EH (cell line): ENCODE measurements at regions not wholly inside any gene's neighbourhood (a gene's known extent, or its start where the extent isn't known, plus 50 kb on each side); places are given as distances from the start of the nearest gene placed in this dataset.
"Not testable (repeated sequence)": the region's sequence is repeated elsewhere in the genome, so short reads cannot be mapped to it uniquely, and the experiment has no call there.

Source experiments
- DNase-seq: peaks from one replicate; pipeline ENCODE4 v3.0.0-alpha.2; 2015; ENCODE audit warnings: low read depth

DNA sequence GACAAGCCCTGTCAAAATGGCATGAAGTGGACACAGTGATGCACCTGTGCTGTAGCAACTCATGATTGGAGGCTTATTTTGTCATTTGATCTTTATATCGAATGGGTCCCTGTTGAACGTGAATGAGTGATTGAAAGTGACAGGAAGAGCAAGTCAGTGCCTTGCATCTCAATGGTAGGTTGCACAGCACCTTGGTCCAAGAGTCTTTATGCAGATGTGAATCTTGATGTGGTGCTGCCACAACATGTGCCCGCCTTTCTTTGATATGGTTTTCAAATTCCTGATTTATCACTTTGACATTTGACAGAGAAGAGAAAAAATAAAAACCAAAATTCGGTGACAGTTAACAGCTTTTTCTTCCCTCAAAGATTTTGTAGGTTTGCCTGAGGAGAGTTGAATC, 1182.4 kb downstream of the DNAJB9 start:
- DNase-seq, result no peak

DNA sequence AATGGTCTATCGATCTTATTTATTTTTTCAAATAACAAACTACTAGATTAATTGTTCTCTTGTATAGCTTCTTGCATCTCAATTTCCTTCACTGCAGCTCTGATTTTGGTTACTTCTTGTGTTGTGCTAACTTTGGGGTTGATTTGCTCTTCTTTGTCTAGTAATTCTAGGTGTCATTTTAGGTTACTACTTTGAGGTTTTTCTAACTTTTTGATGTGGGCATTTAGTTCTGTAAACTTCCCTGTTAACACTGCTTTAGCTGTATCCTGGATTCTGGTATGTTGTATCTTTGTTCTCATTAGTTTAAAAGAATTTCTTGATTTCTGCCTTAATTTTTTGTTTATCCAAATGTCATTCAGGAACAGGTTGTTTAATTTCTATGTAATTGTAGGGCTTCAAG, 1188.0 kb downstream of the DNAJB9 start:
- no peak for DNase-seq

DNA sequence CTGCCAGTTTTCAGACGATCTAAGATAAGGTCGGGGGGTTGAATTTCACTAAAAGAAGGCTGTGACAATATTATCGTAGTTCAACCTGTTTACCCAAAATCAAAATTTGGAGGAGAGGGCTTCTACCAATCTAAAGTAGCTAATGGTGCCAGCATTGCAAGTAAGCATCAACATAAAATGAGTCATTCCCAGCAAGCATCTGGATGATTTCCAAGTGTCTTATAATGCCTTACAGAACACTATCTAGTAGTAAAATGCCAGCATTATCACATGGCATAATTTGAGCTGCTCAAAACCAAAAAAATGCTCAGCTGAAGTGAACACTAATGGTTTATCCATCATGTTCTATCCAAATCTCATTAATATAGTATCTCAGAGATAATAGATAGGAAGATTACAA, 1193.9 kb downstream of the DNAJB9 start:
- peak; percentile 2 for DNase-seq

DNA sequence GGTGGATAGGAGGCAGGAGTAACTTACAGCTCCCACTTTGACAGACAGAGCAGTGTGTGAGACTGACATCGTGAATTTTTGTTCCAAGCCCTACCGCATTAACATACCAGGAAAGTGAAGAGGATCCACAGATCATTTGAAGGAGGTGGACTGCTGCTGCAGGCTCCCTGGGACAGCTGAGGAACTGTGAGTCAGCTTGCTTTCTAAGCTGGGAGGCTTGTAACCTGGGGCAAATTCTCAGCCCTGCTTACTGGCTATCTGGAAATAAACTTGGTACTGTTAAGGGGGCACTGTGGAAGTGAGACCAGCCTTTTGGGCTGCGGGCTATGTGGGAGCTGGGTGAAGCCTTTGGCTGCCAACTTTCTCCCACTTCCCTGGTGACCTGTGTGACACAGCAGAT, 1202.5 kb downstream of the DNAJB9 start:
- DNase-seq, result no peak

DNA sequence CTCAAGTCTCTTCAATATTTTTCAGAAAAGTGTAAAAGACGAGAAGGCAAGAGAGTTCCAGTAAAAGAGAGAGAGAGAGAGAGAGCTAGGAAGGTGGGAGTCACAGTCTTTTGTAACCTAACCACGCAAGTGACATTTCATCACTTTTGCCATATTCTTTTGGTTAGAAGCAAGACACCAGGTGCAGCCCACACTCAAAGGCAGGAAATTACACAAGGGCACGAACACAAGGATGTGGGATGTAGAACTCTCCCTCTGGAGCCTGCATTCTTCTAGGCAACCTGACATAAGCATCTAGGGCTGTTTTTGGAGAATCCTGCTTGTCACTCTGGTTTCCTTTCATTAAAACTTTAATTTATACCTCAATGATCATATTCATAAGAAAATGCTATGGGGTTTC, 1213.1 kb downstream of the DNAJB9 start:
- no peak for DNase-seq

DNA sequence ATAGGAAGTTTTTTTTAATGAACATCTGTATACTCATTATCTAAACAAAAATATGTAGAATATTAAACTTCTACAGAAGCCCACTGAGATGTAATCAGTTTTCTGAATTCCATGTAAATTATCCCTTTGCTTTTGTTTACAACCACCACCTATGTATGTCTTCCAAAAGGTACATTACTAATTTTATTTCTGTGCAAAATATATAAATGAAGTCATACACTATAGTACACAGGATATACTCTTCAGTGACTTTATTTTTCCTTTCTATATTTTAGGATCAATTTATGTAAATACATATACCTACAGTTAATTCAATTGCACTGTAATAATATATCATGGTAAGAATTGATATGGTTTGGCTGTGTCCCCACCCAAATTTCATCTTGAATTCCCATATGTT, 1236.9 kb downstream of the DNAJB9 start:
- no peak for DNase-seq

DNA sequence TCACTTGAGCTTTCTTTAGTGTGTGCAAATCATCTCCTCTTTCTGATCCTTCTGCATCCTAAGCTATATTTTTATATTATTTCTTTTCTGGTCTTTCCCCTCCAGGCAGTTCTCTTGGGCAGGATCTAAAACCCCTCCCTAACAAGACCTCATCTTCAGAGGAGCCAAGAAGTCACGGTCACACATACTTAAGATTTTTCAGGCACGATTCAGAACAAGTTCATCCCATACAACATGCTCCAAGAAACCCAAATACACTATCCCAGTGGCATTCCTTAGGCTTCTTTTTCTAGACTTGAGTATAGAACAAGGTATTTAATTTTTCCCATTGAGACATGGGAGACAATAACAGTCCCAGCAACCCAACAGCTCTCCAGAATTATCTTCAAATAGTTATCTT, 1251.5 kb downstream of the DNAJB9 start:
- peak; percentile 14 for DNase-seq

DNA sequence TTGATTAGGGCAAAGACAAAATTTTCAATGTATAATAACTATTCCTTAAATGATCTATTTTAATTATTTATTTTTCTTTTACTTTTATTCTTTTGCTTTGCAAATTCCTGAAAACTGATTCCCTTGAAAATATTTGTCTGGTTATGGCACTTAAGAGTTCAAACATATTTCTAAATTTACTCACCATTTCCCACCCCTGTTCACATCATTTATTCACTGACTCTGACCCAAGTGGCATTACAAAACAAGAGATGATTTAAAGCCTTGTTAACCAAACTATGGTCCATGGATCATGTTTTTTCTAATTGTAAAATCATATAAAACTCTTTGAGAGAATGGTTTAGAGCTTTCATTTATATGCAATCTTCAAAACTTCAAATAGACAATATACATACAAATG, 1256.1 kb upstream of the LRRN3 start:
- peak; percentile 15 for DNase-seq

DNA sequence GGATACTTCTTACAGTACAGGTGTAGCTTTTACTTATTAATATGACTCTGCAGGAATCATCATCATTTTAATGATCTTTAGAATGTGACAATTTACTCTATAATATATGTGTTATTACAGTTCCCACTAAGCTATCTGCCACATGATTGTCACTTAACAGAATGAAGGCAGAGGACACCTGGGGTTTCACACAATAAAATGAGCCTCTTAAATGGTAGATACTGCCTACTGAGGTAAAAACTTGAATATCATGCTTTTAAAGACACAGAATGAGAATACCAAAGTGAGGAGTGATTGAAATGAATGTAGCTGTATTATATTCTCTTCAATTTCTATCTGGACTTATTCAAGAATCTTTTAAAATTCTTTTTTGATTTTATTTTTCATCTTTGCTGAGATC, 1255.3 kb upstream of the LRRN3 start:
- DNase-seq, result no peak

DNA sequence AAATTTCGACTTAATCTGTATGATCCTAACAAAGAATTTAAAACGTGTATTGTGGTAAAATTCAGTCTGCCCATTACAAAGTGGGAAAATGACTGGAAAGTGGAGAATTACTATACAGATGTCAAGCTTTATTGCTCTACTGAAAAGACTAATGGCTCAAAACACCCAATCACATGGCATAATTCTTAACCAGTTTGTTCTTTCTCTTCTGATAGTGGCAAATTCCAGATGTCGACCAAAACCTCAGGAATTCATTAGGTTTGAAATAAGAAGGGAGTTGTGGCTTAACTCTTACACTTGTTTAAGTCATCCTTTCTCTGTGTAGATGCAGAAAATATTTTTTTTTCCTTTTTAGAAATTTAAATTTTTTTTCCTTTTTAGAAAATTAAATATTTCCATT, 1254.9 kb upstream of the LRRN3 start:
- DNase-seq, result peak; percentile 8

DNA sequence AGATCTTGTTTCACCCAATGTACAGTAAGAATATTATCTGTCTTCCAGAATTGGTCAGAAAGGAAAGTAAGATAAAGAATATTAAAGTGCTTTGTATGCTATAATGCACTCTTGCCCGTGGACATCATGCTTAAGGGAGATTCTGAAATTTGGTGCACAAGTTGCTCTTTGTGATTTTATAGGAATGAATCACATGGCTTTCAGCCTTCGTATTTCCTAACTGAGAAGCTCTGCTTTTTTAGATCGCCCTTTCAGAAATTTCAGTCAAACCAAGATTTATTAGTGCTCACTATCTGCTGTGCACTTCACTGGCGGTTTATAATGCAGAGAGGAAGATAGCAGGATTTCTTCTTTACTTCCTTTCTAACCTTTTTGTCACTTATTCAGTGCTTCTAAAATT, 1248.5 kb upstream of the LRRN3 start:
- DNase-seq, result no peak

DNA sequence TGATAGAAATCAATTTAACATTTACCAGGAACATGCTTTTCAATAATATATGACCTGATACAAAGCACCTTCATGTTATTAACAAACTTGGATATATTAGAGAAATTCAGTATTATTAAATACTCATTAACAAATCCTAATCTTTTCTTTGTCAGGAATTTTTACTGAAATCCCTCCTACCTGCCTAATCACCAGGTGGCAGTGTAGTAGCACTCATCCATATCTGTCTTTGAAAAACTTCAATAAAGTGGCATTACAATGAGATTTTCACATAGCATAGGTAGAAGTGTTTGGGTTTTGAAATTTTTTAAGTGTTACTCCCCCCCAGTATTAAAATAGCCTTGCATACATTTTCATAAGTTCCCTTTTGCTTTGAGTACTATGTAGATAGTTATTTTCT, 1246.6 kb upstream of the LRRN3 start:
- DNase-seq, result peak; percentile 9

DNA sequence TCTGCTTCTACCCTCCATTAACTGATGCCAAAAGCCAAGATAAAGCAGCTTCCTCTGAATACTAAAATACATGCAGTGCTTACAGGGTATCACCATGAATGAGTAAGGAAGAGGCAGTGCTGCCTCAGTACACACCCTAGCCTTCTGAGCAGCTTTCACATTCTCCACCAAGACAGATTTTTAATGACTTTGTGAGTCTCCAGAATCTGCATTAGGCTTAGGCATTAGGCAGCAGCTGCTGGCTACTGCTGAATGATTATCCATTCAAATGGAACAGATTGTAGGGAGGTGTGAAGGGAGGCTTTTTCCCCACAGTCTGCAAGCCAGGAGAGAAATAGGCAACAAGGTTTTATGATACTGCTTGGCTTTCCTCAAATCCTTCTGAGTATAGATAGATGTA, 1226.7 kb upstream of the LRRN3 start:
- no peak for DNase-seq

DNA sequence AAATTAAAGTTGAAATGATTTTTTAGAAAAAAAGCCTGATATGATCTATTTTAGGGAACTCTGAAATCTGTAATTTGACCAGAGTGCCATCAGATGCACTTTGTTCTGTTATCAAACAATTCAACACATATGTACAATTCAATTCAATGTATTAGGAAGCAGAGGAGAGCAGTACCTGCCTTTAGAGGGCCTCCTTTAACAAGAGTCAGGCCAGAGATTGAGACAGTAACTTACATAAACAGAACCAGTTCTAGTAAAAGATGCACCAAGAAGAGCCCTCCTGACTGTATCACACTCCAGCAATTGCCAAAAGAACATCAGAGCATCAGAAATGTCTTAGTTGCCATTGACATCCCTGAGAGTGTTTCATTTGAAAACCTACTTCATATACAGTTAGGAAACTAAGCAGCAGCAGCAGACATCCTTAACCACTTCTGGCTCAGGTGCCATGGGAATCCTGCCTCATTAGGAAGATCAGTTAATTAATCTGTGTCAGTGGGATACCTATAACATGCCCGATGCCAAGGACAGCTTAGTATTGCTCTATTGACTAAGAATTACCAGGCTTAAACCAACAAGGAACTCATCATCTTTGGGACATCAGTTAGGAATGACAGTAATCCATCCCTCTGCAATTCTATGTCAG, 1222.6 kb upstream of the LRRN3 start:
- DNase-seq, result no peak

DNA sequence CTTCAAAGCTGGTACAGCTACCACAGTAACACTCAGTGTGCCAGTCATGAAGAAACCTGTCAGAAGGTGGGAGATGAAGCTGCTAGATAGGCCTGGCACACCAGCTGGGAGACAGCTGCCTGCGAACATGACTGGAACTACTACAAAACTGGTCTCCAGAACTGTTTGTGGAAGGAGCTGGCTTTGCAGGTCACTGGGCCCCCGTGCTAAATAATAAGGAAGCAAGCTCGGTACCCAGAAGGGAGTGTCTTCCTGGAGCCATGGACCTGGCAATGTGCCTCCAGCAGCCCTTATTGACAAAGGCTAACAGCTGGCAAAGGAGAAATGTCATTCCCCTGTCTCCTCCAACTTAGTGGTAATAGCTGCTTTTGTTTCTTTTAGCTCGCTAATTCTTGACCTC, 1217.6 kb upstream of the LRRN3 start:
- no peak for DNase-seq

DNA sequence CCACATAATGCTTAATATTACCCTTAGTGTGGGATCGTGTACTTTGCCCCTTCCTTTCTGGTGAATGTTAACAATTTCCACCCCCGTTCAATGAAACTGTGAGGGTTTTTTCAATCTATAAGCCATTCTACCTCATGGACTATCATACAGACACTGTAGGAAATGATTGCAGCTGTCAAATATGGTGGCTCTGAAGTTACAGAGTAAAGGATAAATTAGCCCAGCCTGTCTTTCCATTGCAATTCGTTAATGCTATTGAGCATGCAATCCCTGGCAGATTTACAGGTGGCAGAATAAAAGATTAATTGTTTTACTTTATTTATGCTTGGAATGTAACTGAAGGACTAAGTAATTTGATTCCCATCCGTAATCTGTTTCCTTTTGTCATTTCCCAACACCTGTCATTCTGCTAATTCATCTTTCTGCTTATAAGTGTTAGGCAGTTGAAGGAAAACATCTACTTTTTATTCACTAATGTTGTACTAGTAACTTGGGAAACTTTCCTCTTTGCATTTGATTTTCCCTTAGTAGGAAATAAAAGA, 1211.6 kb upstream of the LRRN3 start:
- no peak for DNase-seq

DNA sequence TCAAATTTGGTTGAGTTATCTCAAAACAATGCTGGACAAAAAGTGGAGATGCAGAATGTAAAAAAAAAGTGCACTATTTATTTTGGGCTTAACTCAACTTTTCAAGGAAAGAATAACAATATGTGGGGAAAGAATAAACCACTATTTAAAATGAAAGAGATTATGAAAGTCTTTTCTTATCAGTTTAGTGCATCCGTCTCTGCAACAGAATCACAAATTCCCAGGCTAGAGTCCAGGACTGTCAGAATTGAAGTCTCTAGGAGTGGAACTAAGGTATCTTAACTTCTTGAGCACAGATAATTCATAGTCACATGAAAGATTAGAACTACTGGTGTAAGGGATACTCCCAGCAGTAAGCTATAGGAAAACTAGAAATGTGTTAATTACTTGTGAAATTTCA, 1200.3 kb upstream of the LRRN3 start:
- DNase-seq, result no peak

DNA sequence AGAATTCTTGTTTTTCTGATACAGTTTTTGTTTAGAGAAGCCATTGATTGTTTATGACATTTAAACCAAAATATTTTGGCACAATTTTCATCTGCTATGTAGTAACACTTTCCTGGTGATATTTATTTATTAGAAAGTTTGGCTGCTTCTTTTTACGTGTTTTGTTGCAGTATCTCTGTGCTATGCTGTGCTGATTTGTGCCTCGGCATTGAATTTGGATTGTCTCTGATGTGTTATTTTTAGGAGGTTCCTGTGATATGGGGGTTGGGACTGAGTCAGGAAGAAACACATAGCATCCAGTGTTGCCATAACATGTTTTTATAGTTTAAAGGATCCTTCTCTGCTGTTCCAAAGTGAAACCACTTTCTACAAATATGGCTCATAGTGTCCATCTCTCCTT, 1197.7 kb upstream of the LRRN3 start:
- DNase-seq, result no peak

DNA sequence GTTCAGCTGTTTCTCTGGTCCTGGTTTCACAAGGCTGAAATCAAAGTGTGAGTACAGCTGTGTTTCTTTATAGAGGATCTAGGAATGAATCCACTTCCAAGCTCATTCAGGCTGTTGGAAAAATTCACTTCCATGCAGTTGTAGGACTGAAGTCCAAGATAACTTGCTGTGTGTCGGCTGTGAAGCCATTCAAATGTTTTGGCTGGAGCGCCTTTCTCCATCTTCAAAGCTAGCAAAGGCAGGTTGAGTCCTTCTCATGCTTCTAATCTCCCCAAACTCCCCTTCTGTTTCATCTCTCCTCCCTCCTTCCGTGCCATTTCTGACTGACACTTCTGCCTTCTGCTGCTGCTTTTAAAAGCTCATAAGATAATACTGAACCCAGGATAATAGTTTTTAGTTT, 1195.4 kb upstream of the LRRN3 start:
- DNase-seq, result no peak

DNA sequence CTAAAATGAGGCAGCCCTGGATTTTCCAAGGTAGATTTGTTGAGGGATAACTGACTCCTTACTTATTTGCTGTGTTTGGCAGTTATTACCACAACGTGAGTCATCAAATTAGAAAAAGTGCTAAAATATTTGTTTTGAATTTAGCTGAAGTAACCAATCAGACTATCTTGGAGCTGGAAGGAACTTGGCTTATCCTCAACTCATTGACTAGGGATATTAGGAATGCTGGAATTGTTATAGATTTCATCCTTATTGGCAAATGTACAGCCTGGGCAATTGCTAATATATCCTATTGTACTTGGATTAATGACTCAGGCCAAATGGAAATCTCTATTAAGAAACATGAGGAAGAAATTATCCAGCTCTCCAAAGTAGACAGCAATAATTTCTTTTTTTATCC, 1189.0 kb upstream of the LRRN3 start:
- DNase-seq, result peak; percentile 0

DNA sequence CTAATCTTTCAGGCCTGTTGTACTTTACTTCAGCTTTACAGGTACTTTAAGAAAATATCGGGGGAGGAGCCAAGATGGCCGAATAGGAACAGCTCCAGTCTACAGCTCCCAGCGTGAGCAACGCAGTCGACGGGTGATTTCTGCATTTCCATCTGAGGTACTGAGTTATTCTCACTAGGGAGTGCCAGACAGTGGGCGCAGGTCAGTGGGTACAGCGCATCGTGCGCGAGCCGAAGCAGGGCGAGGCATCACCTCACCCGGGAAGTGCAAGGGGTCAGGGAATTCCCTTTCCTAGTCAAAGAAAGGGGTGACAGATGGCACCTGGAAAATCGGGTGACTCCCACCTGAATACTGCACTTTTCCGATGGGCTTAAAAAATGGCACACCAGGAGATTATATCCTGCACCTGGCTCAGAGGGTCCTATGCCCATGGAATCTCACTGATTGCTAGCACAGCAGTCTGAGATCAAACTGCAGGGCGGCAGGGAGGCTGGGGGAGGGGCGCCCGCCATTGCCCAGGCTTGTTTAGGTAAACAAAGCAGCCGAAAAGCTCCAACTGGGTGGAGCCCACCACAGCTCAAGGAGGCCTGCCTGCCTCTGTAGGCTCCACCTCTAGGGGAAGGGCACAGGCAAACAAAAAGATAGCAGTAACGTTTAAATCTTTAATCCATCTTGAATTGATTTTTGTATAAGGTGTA, 1185.4 kb upstream of the LRRN3 start:
- DNase-seq, result not testable (repeated sequence)

DNA sequence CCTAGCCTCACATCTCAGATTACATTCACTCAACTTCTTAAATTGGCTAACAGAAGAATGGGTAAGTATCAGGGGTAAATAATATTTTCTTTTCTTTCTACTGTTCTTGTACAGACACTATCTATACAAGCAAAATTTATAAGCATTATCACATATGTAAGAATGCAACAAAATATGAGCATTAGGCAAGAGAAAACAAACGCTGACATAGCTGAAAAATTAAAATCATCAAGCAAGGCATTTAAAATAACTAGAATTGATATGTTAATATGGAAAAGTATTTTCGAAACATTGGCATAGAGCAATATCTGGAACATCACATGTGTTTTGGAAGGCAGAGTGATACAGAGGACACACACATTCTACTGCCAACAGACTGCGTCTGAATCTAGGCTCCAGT, 1175.3 kb upstream of the LRRN3 start:
- no peak for DNase-seq

DNA sequence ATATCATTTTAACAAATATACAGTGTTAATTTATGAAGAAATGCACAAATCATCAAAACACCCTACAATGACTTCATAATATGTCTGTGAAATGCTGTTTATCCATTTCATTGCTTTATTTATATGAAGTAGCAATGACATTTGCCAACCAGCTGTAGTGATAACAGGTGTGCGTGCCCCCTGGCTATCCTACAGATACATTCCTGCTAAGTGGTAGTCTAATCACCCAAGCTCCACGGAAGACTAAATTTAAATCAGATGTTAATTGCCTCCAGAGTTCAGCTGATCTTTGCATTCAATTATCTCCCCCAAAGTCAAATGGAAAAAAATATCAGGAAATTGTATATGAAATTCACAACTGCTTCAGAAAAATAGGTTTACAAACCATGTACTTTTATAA, 1164.2 kb upstream of the LRRN3 start:
- no peak for DNase-seq

DNA sequence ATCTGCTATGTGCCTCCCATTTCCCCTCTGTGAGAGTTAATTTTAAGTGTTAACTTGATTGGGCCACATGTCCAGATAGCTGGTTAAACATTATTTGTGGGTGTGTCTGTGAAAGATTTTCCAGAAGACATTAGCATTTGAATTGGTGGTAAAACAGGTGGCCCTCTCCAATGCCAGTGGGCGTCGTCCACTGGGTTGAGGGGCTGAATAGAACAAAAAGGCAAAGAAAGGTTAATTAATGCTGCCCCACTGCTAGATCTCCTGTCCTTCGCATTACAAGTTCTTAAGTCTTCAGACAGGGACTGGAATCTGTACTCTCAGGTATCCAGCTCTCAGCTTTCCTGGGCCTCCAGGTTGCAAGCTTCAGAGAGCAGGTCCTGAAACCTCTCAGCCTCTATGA, 1160.9 kb upstream of the LRRN3 start:
- no peak for DNase-seq
